Astrocyte (in vitro differentiated cells and primary cell): ENCODE measurements at regions not wholly inside any gene's neighbourhood (a gene's known extent, or its start where the extent isn't known, plus 50 kb on each side); places are given as distances from the start of the nearest gene placed in this dataset.
"Not testable (repeated sequence)": the region's sequence is repeated elsewhere in the genome, so short reads cannot be mapped to it uniquely, and the experiment has no call there.

Experiments
- DNase-seq: peaks from one replicate; pipeline ENCODE4 v3.0.0-alpha.2; 2010; ENCODE audit warnings: low read depth
- FAIRE-seq: peaks from 2 replicates; lab custom pipeline; 2011; peaks lifted over from hg19 to GRCh38; lab: Jason Lieb, UNC
- H2AFZ ChIP-seq: 2 replicates; pipeline ENCODE4 v1.6.0; 2012; ENCODE audit warnings: low read depth, low read length, inconsistent platforms
- H3K27ac ChIP-seq: 2 replicates; pipeline ENCODE4 v1.5.1; 2011; ENCODE audit warnings: low read depth, low read length, inconsistent platforms
- H3K27me3 ChIP-seq: 2 replicates; pipeline ENCODE4 v1.6.0; 2011; ENCODE audit warnings: low read length, inconsistent platforms; ENCODE audit not compliant: insufficient read depth
- H3K36me3 ChIP-seq: 2 replicates; pipeline ENCODE4 v1.5.1; 2011; ENCODE audit warnings: low read length, inconsistent platforms; ENCODE audit not compliant: insufficient read depth
- H3K4me1 ChIP-seq: 2 replicates; pipeline ENCODE4 v1.5.1; 2011; ENCODE audit warnings: low read length, inconsistent platforms; ENCODE audit not compliant: insufficient read depth
- H3K4me2 ChIP-seq: 2 replicates; pipeline ENCODE4 v1.6.0; 2012; ENCODE audit warnings: low read length, inconsistent platforms
- H3K4me3 ChIP-seq: 2 replicates; pipeline ENCODE4 v1.5.1; 2011; ENCODE audit warnings: low read depth, mild to moderate bottlenecking, low read length, inconsistent platforms; ENCODE audit not compliant: insufficient read depth
- H3K79me2 ChIP-seq: 2 replicates; pipeline ENCODE4 v1.6.0; 2012; ENCODE audit warnings: mild to moderate bottlenecking, low read length, inconsistent platforms; ENCODE audit not compliant: insufficient read depth
- H3K9ac ChIP-seq: 2 replicates; pipeline ENCODE4 v1.6.0; 2012; ENCODE audit warnings: mild to moderate bottlenecking, low read length, inconsistent platforms
- H3K9me3 ChIP-seq: 2 replicates; pipeline ENCODE4 v1.5.1; 2012; ENCODE audit warnings: low read depth, mild to moderate bottlenecking, low read length, inconsistent platforms; ENCODE audit not compliant: insufficient read depth
- H4K20me1 ChIP-seq: 2 replicates; pipeline ENCODE4 v1.6.0; 2012; ENCODE audit warnings: low read length, inconsistent platforms; ENCODE audit not compliant: insufficient read depth
- H3K27ac Mint-ChIP-seq: one replicate; pipeline ENCODE4 v1.8.0; 2021; ENCODE audit warnings: mild to moderate bottlenecking, mixed read lengths; ENCODE audit not compliant: unreplicated experiment
- H3K27me3 Mint-ChIP-seq: one replicate; pipeline ENCODE4 v1.8.0; 2021; ENCODE audit warnings: low read depth, mixed read lengths; ENCODE audit not compliant: unreplicated experiment
- H3K36me3 Mint-ChIP-seq: one replicate; pipeline ENCODE4 v1.8.0; 2021; ENCODE audit warnings: low read depth, mixed read lengths; ENCODE audit not compliant: unreplicated experiment
- H3K4me1 Mint-ChIP-seq: one replicate; pipeline ENCODE4 v1.8.0; 2021; ENCODE audit warnings: low read depth, mixed read lengths; ENCODE audit not compliant: unreplicated experiment
- H3K4me3 Mint-ChIP-seq: one replicate; pipeline ENCODE4 v1.8.0; 2021; ENCODE audit warnings: mild to moderate bottlenecking, moderate library complexity, mixed read lengths; ENCODE audit not compliant: unreplicated experiment
- H3K9me3 Mint-ChIP-seq: one replicate; pipeline ENCODE4 v1.8.0; 2021; ENCODE audit warnings: mild to moderate bottlenecking, mixed read lengths; ENCODE audit not compliant: unreplicated experiment
- CTCF ChIP-seq: IDR thresholded peaks from 2 replicates; pipeline ENCODE4 v1.5.1; 2011; ENCODE audit warnings: low read depth, mild to moderate bottlenecking, inconsistent platforms, low read length, moderate library complexity; ENCODE audit not compliant: insufficient read depth
- EZH2 ChIP-seq: IDR thresholded peaks from 2 replicates; pipeline ENCODE4 v1.6.1; 2012; ENCODE audit warnings: mild to moderate bottlenecking, low read length, inconsistent platforms; ENCODE audit not compliant: insufficient read depth

DNA sequence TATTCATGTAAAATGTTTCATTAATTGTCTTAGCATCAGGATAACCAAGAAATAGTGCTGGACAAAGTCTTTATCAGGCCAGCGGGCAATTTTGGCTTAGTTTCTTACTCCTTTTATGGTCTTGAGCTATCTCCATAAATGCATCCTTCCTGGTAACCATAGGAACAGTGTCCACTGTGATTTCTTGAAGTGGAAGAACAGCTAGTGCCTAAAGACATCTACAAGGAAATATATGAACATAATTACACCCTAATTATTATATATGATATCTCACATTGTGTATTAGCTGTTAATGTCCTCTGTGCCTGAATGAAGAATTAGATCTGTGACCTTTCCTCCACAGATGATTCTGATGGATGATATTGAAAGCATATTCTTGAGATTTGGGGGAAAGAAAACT is 286.7 kb upstream of the ATXN7L3B start:
- H3K4me1 Mint-ChIP-seq: no peaks in the 10 kb centered on the region
- H3K27ac Mint-ChIP-seq: no peak overlapping the region
- H3K9me3 ChIP-seq: no peaks in the 10 kb centered on the region
- H3K36me3 Mint-ChIP-seq: no peaks in the 10 kb centered on the region
- H3K4me2 ChIP-seq: no peak overlapping the region
- no peak overlapping the region for H3K9ac ChIP-seq
- FAIRE-seq (no peak), DNase-seq (no peak)
- no peak overlapping the region for H3K4me3 Mint-ChIP-seq
- no peak overlapping the region for H3K4me3 ChIP-seq
- H3K79me2 ChIP-seq: no peaks in the 10 kb centered on the region
- H4K20me1 ChIP-seq: no peaks in the 10 kb centered on the region
- H2AFZ ChIP-seq: no peak overlapping the region
- H3K27me3 ChIP-seq: no peaks in the 10 kb centered on the region
- no peaks in the 10 kb centered on the region for H3K4me1 ChIP-seq
- H3K9me3 Mint-ChIP-seq: peaks cover 7% of the 10 kb centered on the region
- H3K36me3 ChIP-seq: no peaks in the 10 kb centered on the region
- no peak overlapping the region for H3K27ac ChIP-seq
- H3K27me3 Mint-ChIP-seq: no peaks in the 10 kb centered on the region
- TF ChIP-seq CTCF (no peak), EZH2 (no peak)

DNA sequence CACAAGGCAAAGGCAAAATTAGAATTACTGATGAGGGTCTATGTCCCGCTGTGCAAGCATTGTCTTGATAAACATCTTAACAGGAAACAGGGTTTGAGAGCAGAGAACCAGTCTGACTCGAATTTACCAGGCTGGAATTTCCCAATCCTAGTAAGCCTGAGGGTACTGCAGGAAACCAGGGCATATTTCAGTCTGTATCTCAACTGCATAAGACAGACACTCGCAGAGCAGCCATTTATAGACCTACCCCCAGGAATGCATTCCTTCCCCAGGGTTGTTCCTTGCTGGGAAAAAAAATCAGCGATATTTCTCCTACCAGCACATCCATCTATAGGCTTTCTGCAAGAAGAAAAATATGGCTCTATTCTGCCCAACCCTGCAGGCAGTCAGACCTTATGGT is 283.8 kb upstream of the ATXN7L3B start:
- not testable (repeated sequence) for H4K20me1 ChIP-seq, H3K9me3 Mint-ChIP-seq, H3K36me3 Mint-ChIP-seq, H3K4me1 Mint-ChIP-seq, H3K4me3 Mint-ChIP-seq, H3K4me3 ChIP-seq, H3K9me3 ChIP-seq, H3K36me3 ChIP-seq, H3K27me3 Mint-ChIP-seq, H3K27me3 ChIP-seq, FAIRE-seq, H3K4me1 ChIP-seq, H3K27ac ChIP-seq, H3K27ac Mint-ChIP-seq, H2AFZ ChIP-seq, H3K79me2 ChIP-seq, H3K4me2 ChIP-seq, H3K9ac ChIP-seq, DNase-seq

DNA sequence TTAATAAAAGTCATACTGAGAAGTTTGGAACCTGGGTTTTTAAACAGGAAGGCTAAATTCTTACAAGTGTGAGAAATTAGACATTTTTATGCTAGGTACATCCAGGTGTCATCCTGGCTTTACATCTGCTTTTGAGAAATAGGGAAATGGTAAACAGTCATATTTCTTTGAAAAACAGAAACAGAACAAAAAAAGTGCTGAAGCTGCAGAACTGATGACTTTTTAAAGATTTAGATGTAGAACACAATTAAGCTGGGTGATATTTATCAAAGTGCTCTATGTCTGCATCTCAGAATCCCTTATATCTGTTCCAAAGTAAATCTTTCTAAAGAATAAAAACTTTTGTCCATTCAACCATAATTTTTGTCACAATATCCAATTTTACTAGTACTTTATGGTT is 282.9 kb upstream of the ATXN7L3B start:
- Histone ChIP-seq H3K4me1 (no peaks in the 10 kb centered on the region), H3K4me3 (no peak overlapping the region), H3K9ac (no peak overlapping the region), H2AFZ (no peak overlapping the region), H3K27ac (no peak overlapping the region), H3K36me3 (no peaks in the 10 kb centered on the region), H4K20me1 (no peaks in the 10 kb centered on the region), H3K79me2 (no peaks in the 10 kb centered on the region), H3K9me3 (no peaks in the 10 kb centered on the region), H3K27me3 (no peaks in the 10 kb centered on the region), H3K4me2 (no peak overlapping the region)
- H3K4me3 Mint-ChIP-seq: no peak overlapping the region
- peaks cover 7% of the 10 kb centered on the region for H3K9me3 Mint-ChIP-seq
- no peak overlapping the region for H3K27ac Mint-ChIP-seq
- H3K4me1 Mint-ChIP-seq: no peaks in the 10 kb centered on the region
- no peaks in the 10 kb centered on the region for H3K36me3 Mint-ChIP-seq
- FAIRE-seq (no peak), DNase-seq (no peak)
- TF ChIP-seq EZH2 (no peak), CTCF (no peak)
- no peaks in the 10 kb centered on the region for H3K27me3 Mint-ChIP-seq
